H1 (cell line): ENCODE measurements at regions not wholly inside any gene's neighbourhood (a gene's known extent, or its start where the extent isn't known, plus 50 kb on each side); places are given as distances from the start of the nearest gene placed in this dataset.

Experiments
- POU5F1 ChIP-seq: IDR thresholded peaks from 2 replicates; pipeline ENCODE4 v1.6.1; 2011; ENCODE audit warnings: low read depth, mild to moderate bottlenecking, low read length, moderate library complexity

DNA sequence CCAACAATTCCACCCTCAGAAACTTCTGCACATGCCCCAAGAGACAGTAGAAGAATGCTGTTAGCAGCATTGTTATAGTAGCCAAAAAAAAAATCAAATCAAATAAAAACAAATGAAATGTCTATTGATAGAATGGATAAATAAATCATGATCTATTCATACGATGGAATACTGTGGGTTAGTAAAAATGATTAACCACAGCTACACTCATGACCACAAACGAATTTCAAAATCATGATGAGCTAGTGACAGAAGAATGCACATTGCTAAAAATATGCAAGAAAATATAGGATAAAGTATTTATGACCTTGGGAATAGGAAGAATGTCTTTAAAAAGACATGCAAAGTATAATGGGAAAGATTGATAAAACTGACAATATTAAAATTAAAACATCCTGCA, 57.5 kb upstream of the ACAN start (continued):
- TF ChIP-seq POU5F1: no peak
